ENCODE measurements at regions not wholly inside any gene's neighbourhood (a gene's known extent, or its start where the extent isn't known, plus 50 kb on each side); places are given as distances from the start of the nearest gene placed in this dataset.

- H3K9ac ChIP-seq (ENCODE audit: low read length): no peak overlapping the region
- ATAC-seq (no peak), DNase-seq (no peak)
- H3F3A ChIP-seq (ENCODE audit: low read length, unreplicated experiment): no peaks in the 10 kb centered on the region
- no TSS peak for BruUV-seq (replicated peaks)
- H3K36me3 ChIP-seq (ENCODE audit: low read depth, low read length): no peaks in the 10 kb centered on the region
- TF ChIP-seq EZH2phosphoT487 (IDR thresholded peaks at IDR 0.05; ENCODE audit: borderline replicate concordance, low read length): no peak
- no peak for TF ChIP-seq CTCF (conservative IDR thresholded peaks at IDR 0.05; ENCODE audit: low read depth, low read length)
- no peak for TF ChIP-seq EZH2 (IDR thresholded peaks at IDR 0.05; ENCODE audit: low read length, unreplicated experiment)
- ChIA-PET CTCF (no interaction called here), POLR2A (ENCODE audit: unreplicated experiment) (no interaction called here)
- H3K79me2 ChIP-seq (ENCODE audit: low read length): no peaks in the 10 kb centered on the region
- no peaks in the 10 kb centered on the region for H3K4me1 ChIP-seq (ENCODE audit: insufficient read depth, low read length)
- intact Hi-C loops (cut with micrococcal nuclease): no loop called here
- no peak overlapping the region for H3K27ac ChIP-seq (ENCODE audit: low read length)
- H4K20me1 ChIP-seq (ENCODE audit: low read length): no peaks in the 10 kb centered on the region
- H3K4me3 ChIP-seq (ENCODE audit: low read length): no peak overlapping the region
- no peaks in the 10 kb centered on the region for H3K27me3 ChIP-seq (ENCODE audit: low read length)
- no peaks in the 10 kb centered on the region for H3K9me3 ChIP-seq (ENCODE audit: low read length)
- H2AFZ ChIP-seq (ENCODE audit: low read length): no peak overlapping the region
- no peak overlapping the region for H3K4me2 ChIP-seq (ENCODE audit: low read length)
- no peaks in the 10 kb centered on the region for H3K9me2 ChIP-seq (replicated peaks; ENCODE audit: low read length)
These were observed 336.9 kb downstream of the DRD1 start for GRCh38 chr5:175107028-175107588.

GRCh38 chr5:175104677-175105076 lies 339.3 kb downstream of the DRD1 start:
- H3K9me2 ChIP-seq (replicated peaks; ENCODE audit: low read length): no peaks in the 10 kb centered on the region
- no peak for DNase-seq
- H4K20me1 ChIP-seq (ENCODE audit: low read length): no peaks in the 10 kb centered on the region
- H3K27me3 ChIP-seq (ENCODE audit: low read length): no peaks in the 10 kb centered on the region
- no peaks in the 10 kb centered on the region for H3K36me3 ChIP-seq (ENCODE audit: low read depth, low read length)
- no peaks in the 10 kb centered on the region for H3K79me2 ChIP-seq (ENCODE audit: low read length)
- H3K4me3 ChIP-seq (ENCODE audit: low read length): no peak overlapping the region
- BruUV-seq (replicated peaks): no TSS peak
- CTCF ChIA-PET: no interaction called here
- H3K4me2 ChIP-seq (ENCODE audit: low read length): no peak overlapping the region
- intact Hi-C loops (cut with micrococcal nuclease): no loop called here
- H3K9me3 ChIP-seq (ENCODE audit: low read length): no peaks in the 10 kb centered on the region
- H3F3A ChIP-seq (ENCODE audit: low read length, unreplicated experiment): no peaks in the 10 kb centered on the region
- H3K4me1 ChIP-seq (ENCODE audit: insufficient read depth, low read length): no peaks in the 10 kb centered on the region
- H3K9ac ChIP-seq (ENCODE audit: low read length): no peak overlapping the region
- no peak overlapping the region for H3K27ac ChIP-seq (ENCODE audit: low read length)
- no peak overlapping the region for H2AFZ ChIP-seq (ENCODE audit: low read length)
- POLR2A ChIA-PET (ENCODE audit: unreplicated experiment): no interaction called here
- TF ChIP-seq CTCF (conservative IDR thresholded peaks at IDR 0.05; ENCODE audit: low read depth, low read length): no peak
- no peak for TF ChIP-seq EZH2phosphoT487 (IDR thresholded peaks at IDR 0.05; ENCODE audit: borderline replicate concordance, low read length)
- TF ChIP-seq EZH2 (IDR thresholded peaks at IDR 0.05; ENCODE audit: low read length, unreplicated experiment): no peak
- ATAC-seq: no peak

- Histone ChIP-seq H3K27me3 (ENCODE audit: low read length) (no peaks in the 10 kb centered on the region), H4K20me1 (ENCODE audit: low read length) (no peaks in the 10 kb centered on the region), H3F3A (ENCODE audit: low read length, unreplicated experiment) (no peaks in the 10 kb centered on the region), H3K27ac (ENCODE audit: low read length) (no peak overlapping the region), H3K36me3 (ENCODE audit: low read depth, low read length) (no peaks in the 10 kb centered on the region), H3K4me2 (ENCODE audit: low read length) (no peak overlapping the region), H3K9ac (ENCODE audit: low read length) (no peak overlapping the region), H3K9me2 (replicated peaks; ENCODE audit: low read length) (no peaks in the 10 kb centered on the region), H3K9me3 (ENCODE audit: low read length) (no peaks in the 10 kb centered on the region), H2AFZ (ENCODE audit: low read length) (no peak overlapping the region), H3K79me2 (ENCODE audit: low read length) (no peaks in the 10 kb centered on the region), H3K4me1 (ENCODE audit: insufficient read depth, low read length) (no peaks in the 10 kb centered on the region), H3K4me3 (ENCODE audit: low read length) (no peak overlapping the region)
- no TSS peak for BruUV-seq (replicated peaks)
- DNase-seq (no peak), ATAC-seq (no peak)
- ChIA-PET CTCF (no interaction called here), POLR2A (ENCODE audit: unreplicated experiment) (no interaction called here)
- intact Hi-C loops (cut with micrococcal nuclease): no loop called here
- TF ChIP-seq EZH2 (IDR thresholded peaks at IDR 0.05; ENCODE audit: low read length, unreplicated experiment): no peak
- no peak for TF ChIP-seq CTCF (conservative IDR thresholded peaks at IDR 0.05; ENCODE audit: low read depth, low read length)
- TF ChIP-seq EZH2phosphoT487 (IDR thresholded peaks at IDR 0.05; ENCODE audit: borderline replicate concordance, low read length): no peak
These were observed 340.2 kb downstream of the DRD1 start for GRCh38 chr5:175103746-175104145.
